AG10803 (cell line): ENCODE measurements at regions not wholly inside any gene's neighbourhood (a gene's known extent, or its start where the extent isn't known, plus 50 kb on each side); places are given as distances from the start of the nearest gene placed in this dataset.

ENCODE experiments used
- DNase-seq: peaks from one replicate; pipeline ENCODE4 v3.0.0; 2010; ENCODE audit warnings: low read depth
- H3K4me3 ChIP-seq: 2 replicates; pipeline ENCODE4 v1.5.1; 2011; ENCODE audit warnings: mild to moderate bottlenecking, low read length, control low read depth
- CTCF ChIP-seq: conservative IDR thresholded peaks from 2 replicates; pipeline ENCODE4 v1.5.1; 2011; ENCODE audit warnings: mild to moderate bottlenecking, low read length, control low read depth, inconsistent platforms

GRCh38 chr6:69623357-69623756, 173.5 kb downstream of the LMBRD1 start:
- DNase-seq = no peak
- no peak for TF ChIP-seq CTCF
- H3K4me3 ChIP-seq = no peak overlapping the region

- TF ChIP-seq CTCF = no peak
- no peak overlapping the region for H3K4me3 ChIP-seq
- no peak for DNase-seq
Observed at GRCh38 chr6:69622924-69623323, 173.9 kb downstream of the LMBRD1 start.

DNA sequence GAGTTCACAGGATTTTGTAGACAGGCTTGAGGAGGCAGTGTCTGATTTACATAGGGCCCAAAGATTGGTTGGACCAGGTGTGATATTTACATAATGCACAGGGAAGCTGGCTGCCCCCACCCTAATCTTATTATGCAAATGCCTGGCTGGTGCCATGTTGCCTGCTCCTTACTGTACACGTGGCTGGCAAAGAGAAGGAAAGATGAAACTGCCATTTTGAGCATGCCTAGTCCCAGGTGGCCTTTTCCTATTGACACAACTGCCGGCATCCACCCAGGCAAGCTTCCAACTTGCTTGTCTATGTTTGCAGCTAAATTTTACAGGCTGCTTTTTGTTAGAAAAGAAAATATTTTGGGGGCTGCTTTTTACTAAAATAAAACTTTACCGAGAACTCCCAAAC, 174.6 kb downstream of the LMBRD1 start:
- no peak for TF ChIP-seq CTCF
- no peak for DNase-seq
- H3K4me3 ChIP-seq = no peak overlapping the region

- TF ChIP-seq CTCF = no peak
- H3K4me3 ChIP-seq = no peak overlapping the region
- DNase-seq = no peak
Observed at GRCh38 chr6:69617163-69617562, 179.6 kb downstream of the LMBRD1 start.

DNA sequence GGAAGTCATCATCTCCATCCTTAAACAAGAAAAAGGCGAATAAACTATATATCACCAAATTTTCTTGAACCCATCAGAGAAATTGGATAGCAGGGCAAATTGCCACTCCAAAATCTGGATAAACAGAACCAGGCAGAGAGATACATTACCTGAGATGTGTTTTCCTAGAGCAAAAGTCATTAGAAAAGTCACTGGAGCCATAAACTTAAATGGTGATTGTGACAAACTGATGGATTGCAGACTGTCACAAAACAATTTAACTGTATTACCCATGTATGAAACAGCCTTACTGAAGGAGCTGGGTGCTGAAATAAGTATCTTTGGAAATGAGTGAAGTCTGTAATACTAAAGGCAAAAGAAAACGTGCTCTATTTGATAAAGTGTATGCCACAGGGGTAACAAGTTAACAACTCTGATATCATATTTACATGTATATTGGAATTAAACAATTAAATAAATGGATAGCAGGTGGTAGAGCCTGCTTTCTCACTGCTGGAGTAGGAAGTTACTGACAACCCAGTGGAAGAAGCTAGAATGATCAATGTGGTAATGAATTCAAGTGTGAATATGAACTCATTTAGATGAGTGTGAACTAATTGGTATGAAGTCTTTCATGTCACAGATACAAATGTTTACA, 186.9 kb downstream of the LMBRD1 start:
- no peak overlapping the region for H3K4me3 ChIP-seq
- DNase-seq = no peak
- no peak for TF ChIP-seq CTCF

DNA sequence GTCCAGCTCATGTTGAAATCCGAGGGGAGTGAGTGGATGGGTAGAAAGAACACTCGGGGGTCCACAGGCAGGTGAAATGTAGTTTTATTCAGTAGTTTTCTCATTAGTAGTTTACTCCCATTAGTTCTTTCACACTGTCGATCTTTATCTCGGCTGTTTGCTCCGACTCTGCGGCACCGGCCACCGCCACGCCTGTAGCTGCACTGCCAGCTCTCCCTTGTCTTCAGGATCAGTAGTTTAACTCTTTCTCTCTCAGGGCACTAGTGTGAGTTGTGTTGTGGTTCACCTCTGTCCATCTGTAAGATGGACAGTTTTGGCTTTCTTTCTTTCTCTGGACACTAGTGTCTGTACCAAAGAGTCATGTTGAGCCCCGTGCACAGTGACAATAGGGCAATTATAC, 195.7 kb downstream of the LMBRD1 start:
- H3K4me3 ChIP-seq = no peak overlapping the region
- no peak for DNase-seq
- no peak for TF ChIP-seq CTCF

- TF ChIP-seq CTCF = no peak
- no peak overlapping the region for H3K4me3 ChIP-seq
- DNase-seq = no peak
Observed at GRCh38 chr6:69594405-69594804, 202.4 kb downstream of the LMBRD1 start.
